ENCODE measurements at regions not wholly inside any gene's neighbourhood (a gene's known extent, or its start where the extent isn't known, plus 50 kb on each side); places are given as distances from the start of the nearest gene placed in this dataset.

- TF ChIP-seq EP300 (IDR thresholded peaks at IDR 0.05) = no peak
- no peak for TF ChIP-seq POLR2A (IDR thresholded peaks at IDR 0.05)
- no peak for TF ChIP-seq CTCF (IDR thresholded peaks at IDR 0.05)
- H3K27ac ChIP-seq = no peak overlapping the region
- no peak for DNase-seq (ENCODE audit: low spot score in 2 of 2)
- no peaks in the 10 kb centered on the region for H3K36me3 ChIP-seq
- no peak overlapping the region for H3K4me3 ChIP-seq
- 95% methylated on average over 29 of the region's 29 CpGs for WGBS, 2 donors
- peaks cover 0 to 78% of the 10 kb centered on the region in 2 donors for H3K27me3 ChIP-seq
- peaks cover 0 to 6% (median 1%) of the 10 kb centered on the region in 4 donors for H3K4me1 ChIP-seq
- H3K9me3 ChIP-seq = no peaks in the 10 kb centered on the region
Measured at GRCh38 chr20:63061051-63061770, 54.4 kb upstream of the BHLHE23 start.

- no peak overlapping the region for H3K27ac ChIP-seq
- no peaks in the 10 kb centered on the region for H3K9me3 ChIP-seq
- no peak for DNase-seq (ENCODE audit: low spot score in 2 of 2)
- TF ChIP-seq POLR2A (IDR thresholded peaks at IDR 0.05) = no peak
- no peak for TF ChIP-seq CTCF (IDR thresholded peaks at IDR 0.05)
- no peak for TF ChIP-seq EP300 (IDR thresholded peaks at IDR 0.05)
- H3K36me3 ChIP-seq = no peaks in the 10 kb centered on the region
- peaks cover 0 to 9% (median 2%) of the 10 kb centered on the region in 4 donors for H3K4me1 ChIP-seq
- H3K4me3 ChIP-seq = no peak overlapping the region
- 49 to 52% methylated on average over 21 of the region's 23 CpGs for WGBS, 2 donors
- peaks cover 0 to 77% of the 10 kb centered on the region in 2 donors for H3K27me3 ChIP-seq
Measured at GRCh38 chr20:63060057-63060991, 53.6 kb upstream of the BHLHE23 start.

GRCh38 chr20:63059684-63060056 is 52.9 kb upstream of the BHLHE23 start:
- H3K27me3 ChIP-seq = peaks cover 0 to 71% of the 10 kb centered on the region in 2 donors

GRCh38 chr20:63058696-63059335 is 52.1 kb upstream of the BHLHE23 start:
- DNase-seq (ENCODE audit: low spot score in 2 of 2) = no peak
- Histone ChIP-seq H3K4me1 (peaks cover 0 to 9% (median 2%) of the 10 kb centered on the region in 4 donors), H3K36me3 (no peaks in the 10 kb centered on the region), H3K27me3 (peaks cover 0 to 62% of the 10 kb centered on the region in 2 donors), H3K4me3 (no peak overlapping the region), H3K27ac (no peak overlapping the region), H3K9me3 (no peaks in the 10 kb centered on the region)
- no peak for TF ChIP-seq EP300 (IDR thresholded peaks at IDR 0.05)
- no peak for TF ChIP-seq CTCF (IDR thresholded peaks at IDR 0.05)
- no peak for TF ChIP-seq POLR2A (IDR thresholded peaks at IDR 0.05)
- WGBS, 2 donors = 78 to 83% methylated on average over 6 to 12 of the region's 12 CpGs

More at GRCh38 chr20:63059684-63060056, 52.9 kb upstream of the BHLHE23 start:
- TF ChIP-seq EP300 (IDR thresholded peaks at IDR 0.05) (no peak), POLR2A (IDR thresholded peaks at IDR 0.05) (no peak), CTCF (IDR thresholded peaks at IDR 0.05) (no peak)
- Histone ChIP-seq H3K4me1 (peaks cover 0 to 9% (median 2%) of the 10 kb centered on the region in 4 donors), H3K36me3 (no peaks in the 10 kb centered on the region), H3K27ac (no peak overlapping the region), H3K4me3 (no peak overlapping the region), H3K9me3 (no peaks in the 10 kb centered on the region)
- no peak for DNase-seq (ENCODE audit: low spot score in 2 of 2)
- 76 to 85% methylated on average over 6 to 17 of the region's 17 CpGs for WGBS, 2 donors
